Fibroblast of the aortic adventitia (primary cell): ENCODE measurements at regions not wholly inside any gene's neighbourhood (a gene's known extent, or its start where the extent isn't known, plus 50 kb on each side); places are given as distances from the start of the nearest gene placed in this dataset.

ENCODE experiments used
- DNase-seq: peaks from one replicate; pipeline ENCODE4 v3.0.0-alpha.2; 2010; ENCODE audit warnings: low read depth
- H3K4me3 ChIP-seq: 2 replicates; pipeline ENCODE4 v1.5.1; 2011; ENCODE audit warnings: low read depth, mild to moderate bottlenecking, control low read depth, low read length, moderate library complexity
- CTCF ChIP-seq: IDR thresholded peaks from 2 replicates; pipeline ENCODE4 v1.5.1; 2011; ENCODE audit warnings: mild to moderate bottlenecking, low read length, control low read depth, inconsistent platforms; ENCODE audit not compliant: insufficient read depth

GRCh38 chr16:77068402-77068801 lies 122.6 kb upstream of the MON1B start:
- TF ChIP-seq CTCF = no peak
- no peak overlapping the region for H3K4me3 ChIP-seq
- DNase-seq = no peak

- no peak for TF ChIP-seq CTCF
- no peak overlapping the region for H3K4me3 ChIP-seq
- no peak for DNase-seq
Measured at GRCh38 chr16:77069929-77070328, 121.1 kb upstream of the MON1B start.

GRCh38 chr16:77070683-77071082 lies 120.3 kb upstream of the MON1B start:
- no peak for DNase-seq
- TF ChIP-seq CTCF = no peak
- H3K4me3 ChIP-seq = no peak overlapping the region

- no peak for DNase-seq
- TF ChIP-seq CTCF = no peak
- no peak overlapping the region for H3K4me3 ChIP-seq
Measured at GRCh38 chr16:77076839-77077238, 114.2 kb upstream of the MON1B start.

- no peak overlapping the region for H3K4me3 ChIP-seq
- no peak for DNase-seq
Measured at GRCh38 chr16:77077256-77077922, 113.6 kb upstream of the MON1B start.

GRCh38 chr16:77085981-77086380 lies 105.0 kb upstream of the MON1B start:
- no peak overlapping the region for H3K4me3 ChIP-seq
- DNase-seq = no peak
- TF ChIP-seq CTCF = no peak

More at GRCh38 chr16:77077256-77077922, 113.6 kb upstream of the MON1B start:
- TF ChIP-seq CTCF = no peak

GRCh38 chr16:77090062-77090461 lies 100.9 kb upstream of the MON1B start:
- TF ChIP-seq CTCF = no peak
- H3K4me3 ChIP-seq = no peak overlapping the region
- peak; percentile 5 for DNase-seq
